SK-N-MC (cell line): ENCODE measurements at regions not wholly inside any gene's neighbourhood (a gene's known extent, or its start where the extent isn't known, plus 50 kb on each side); places are given as distances from the start of the nearest gene placed in this dataset.

Source experiments
- DNase-seq: peaks from one replicate; pipeline ENCODE4 v3.0.0-alpha.2; 2011; ENCODE audit warnings: low read depth, low spot score
- H3K27ac ChIP-seq: fragments of 200-600 bp; sonication (generic); 2 replicates; pipeline ENCODE4 v1.5.1; 2016; ENCODE audit warnings: mixed run types
- H3K36me3 ChIP-seq: fragments of 200-600 bp; sonication (generic); 2 replicates; pipeline ENCODE4 v1.6.1; 2017; ENCODE audit warnings: antibody characterized with exemption, low read length, mixed read lengths; ENCODE audit not compliant: insufficient read depth
- H3K4me3 ChIP-seq: fragments of 200-600 bp; sonication (generic); 2 replicates; pipeline ENCODE4 v1.5.1; 2016
- H3K9ac ChIP-seq: fragments of 200-600 bp; sonication (generic); 2 replicates; pipeline ENCODE4 v1.8.0; 2017; ENCODE audit warnings: mixed run types, mixed read lengths; ENCODE audit not compliant: insufficient read length
- H3K9me3 ChIP-seq: fragments of 200-600 bp; sonication (generic); 2 replicates; pipeline ENCODE4 v1.6.1; 2017; ENCODE audit warnings: low read depth, mild to moderate bottlenecking, antibody characterized with exemption, low read length, moderate library complexity, mixed read lengths
- EZH2 ChIP-seq: fragments of 200-600 bp; sonication (generic); IDR thresholded peaks from one replicate; pipeline ENCODE4 v1.6.1; 2017; ENCODE audit warnings: antibody characterized with exemption
- FOXP2 ChIP-seq: optimal IDR thresholded peaks from 2 replicates; pipeline ENCODE3; 2011; ENCODE audit warnings: mild to moderate bottlenecking, moderate library complexity; ENCODE audit not compliant: insufficient read depth; ENCODE audit errors: extremely low read length, control extremely low read depth
- POLR2AphosphoS5 ChIP-seq: IDR thresholded peaks from 2 replicates; pipeline ENCODE4 v1.6.1; 2012; ENCODE audit warnings: mild to moderate bottlenecking, low read depth, low read length, borderline replicate concordance

GRCh38 chr3:34012102-34012461, 213.7 kb downstream of the PDCD6IP start:
- DNase-seq = no peak
- Histone ChIP-seq H3K36me3 (no peaks in the 10 kb centered on the region), H3K9ac (no peak overlapping the region), H3K4me3 (no peak overlapping the region), H3K9me3 (no peaks in the 10 kb centered on the region), H3K27ac (no peak overlapping the region)
- no peak for TF ChIP-seq EZH2
- TF ChIP-seq POLR2AphosphoS5 = no peak
- TF ChIP-seq FOXP2 = no peak

GRCh38 chr3:34013818-34014570, 215.6 kb downstream of the PDCD6IP start:
- TF ChIP-seq EZH2 = no peak
- no peak for TF ChIP-seq FOXP2
- no peak for TF ChIP-seq POLR2AphosphoS5
- no peak overlapping the region for H3K27ac ChIP-seq
- no peak overlapping the region for H3K9ac ChIP-seq

GRCh38 chr3:34015204-34016142, 217.0 kb downstream of the PDCD6IP start:
- no peak overlapping the region for H3K27ac ChIP-seq
- H3K9ac ChIP-seq = no peak overlapping the region
- TF ChIP-seq FOXP2 = no peak
- TF ChIP-seq POLR2AphosphoS5 = no peak
- no peak for TF ChIP-seq EZH2
- H3K9me3 ChIP-seq = no peaks in the 10 kb centered on the region
- DNase-seq = no peak
- no peaks in the 10 kb centered on the region for H3K36me3 ChIP-seq
- no peak overlapping the region for H3K4me3 ChIP-seq

More at GRCh38 chr3:34013818-34014570, 215.6 kb downstream of the PDCD6IP start:
- no peaks in the 10 kb centered on the region for H3K9me3 ChIP-seq
- no peak for DNase-seq
- H3K4me3 ChIP-seq = no peak overlapping the region
- H3K36me3 ChIP-seq = no peaks in the 10 kb centered on the region

- peak; percentile 47 for DNase-seq
- no peak overlapping the region for H3K9ac ChIP-seq
- H3K9me3 ChIP-seq = no peaks in the 10 kb centered on the region
- H3K4me3 ChIP-seq = no peak overlapping the region
- H3K36me3 ChIP-seq = no peaks in the 10 kb centered on the region
- TF ChIP-seq EZH2 (no peak), POLR2AphosphoS5 (no peak; the same call in 1 of the 2 replicates), FOXP2 (no peak)
- H3K27ac ChIP-seq = no peak overlapping the region
Observed at GRCh38 chr3:34016925-34017587, 218.6 kb downstream of the PDCD6IP start.

- no peak overlapping the region for H3K4me3 ChIP-seq
- H3K9ac ChIP-seq = no peak overlapping the region
- no peak overlapping the region for H3K27ac ChIP-seq
Observed at GRCh38 chr3:34017757-34018156, 219.3 kb downstream of the PDCD6IP start.

GRCh38 chr3:34019158-34019557, 220.7 kb downstream of the PDCD6IP start:
- Histone ChIP-seq H3K9me3 (no peaks in the 10 kb centered on the region), H3K36me3 (no peaks in the 10 kb centered on the region), H3K4me3 (no peak overlapping the region), H3K27ac (no peak overlapping the region), H3K9ac (no peak overlapping the region)
- no peak for TF ChIP-seq EZH2
- TF ChIP-seq POLR2AphosphoS5 = no peak
- TF ChIP-seq FOXP2 = no peak
- DNase-seq = no peak

More at GRCh38 chr3:34017757-34018156, 219.3 kb downstream of the PDCD6IP start:
- TF ChIP-seq POLR2AphosphoS5 = no peak
- TF ChIP-seq FOXP2 = no peak
- TF ChIP-seq EZH2 = no peak
- Histone ChIP-seq H3K36me3 (no peaks in the 10 kb centered on the region), H3K9me3 (no peaks in the 10 kb centered on the region)
- no peak for DNase-seq

GRCh38 chr3:34020170-34020569, 221.7 kb downstream of the PDCD6IP start:
- Histone ChIP-seq H3K9me3 (no peaks in the 10 kb centered on the region), H3K27ac (no peak overlapping the region), H3K4me3 (no peak overlapping the region), H3K36me3 (no peaks in the 10 kb centered on the region), H3K9ac (no peak overlapping the region)
- no peak for DNase-seq
- TF ChIP-seq POLR2AphosphoS5 = no peak
- no peak for TF ChIP-seq FOXP2
- no peak for TF ChIP-seq EZH2
